CD8-positive, alpha-beta memory T cell (primary cell): ENCODE measurements at regions not wholly inside any gene's neighbourhood (a gene's known extent, or its start where the extent isn't known, plus 50 kb on each side); places are given as distances from the start of the nearest gene placed in this dataset.

Source experiments
- CTCF ChIA-PET: fragments of 350-600 bp; sonication (Branson Sonifier 250); formaldehyde crosslinking; loops from one replicate; lab custom pipeline; 2021; ENCODE audit warnings: antibody characterized with exemption; lab: Charles Lee
- POLR2A ChIA-PET: fragments of 350-600 bp; sonication (Branson Sonifier 250); formaldehyde crosslinking; loops from one replicate; lab custom pipeline; 2021; ENCODE audit warnings: antibody characterized with exemption; lab: Charles Lee
- DNase-seq, 5 donors: peaks; one replicate each; pipeline versions ENCODE4 v3.0.0 to v3.0.0-alpha.2; 2020 to 2022; ENCODE audit warnings: mixed read lengths in 1 of 5
- H3K27ac ChIP-seq: one replicate; pipeline ENCODE4 v1.7.0; 2013; ENCODE audit warnings: low read depth, mild to moderate bottlenecking, low read length, moderate library complexity
- H3K27me3 ChIP-seq: 2 replicates; pipeline ENCODE4 v1.7.0; 2013; ENCODE audit warnings: low read length, mild to moderate bottlenecking; ENCODE audit not compliant: insufficient read depth, poor library complexity, severe bottlenecking
- H3K36me3 ChIP-seq: 2 replicates; pipeline ENCODE4 v1.7.0; 2013; ENCODE audit warnings: mild to moderate bottlenecking, low read length, moderate library complexity; ENCODE audit not compliant: insufficient read depth
- H3K4me1 ChIP-seq: 2 replicates; pipeline ENCODE4 v1.7.0; 2013; ENCODE audit warnings: mild to moderate bottlenecking, low read length, moderate library complexity; ENCODE audit not compliant: insufficient read depth
- H3K4me3 ChIP-seq: 2 replicates; pipeline ENCODE4 v1.7.0; 2013; ENCODE audit warnings: mild to moderate bottlenecking, low read length
- H3K9me3 ChIP-seq: 2 replicates; pipeline ENCODE4 v1.7.0; 2013; ENCODE audit warnings: mild to moderate bottlenecking, low read length
- H3K27ac Mint-ChIP-seq, 8 donors: one replicate each; pipeline ENCODE4 v1.8.0; 2020 to 2021; ENCODE audit warnings: mixed read lengths in 8 of 8, mild to moderate bottlenecking in 6 of 8, inconsistent platforms in 3 of 8, moderate library complexity in 3 of 8
- H3K27me3 Mint-ChIP-seq, 2 donors: one replicate each; pipeline ENCODE4 v1.8.0; 2020 to 2021; ENCODE audit warnings: mixed read lengths in 2 of 2, mild to moderate bottlenecking in 1 of 2, moderate library complexity in 1 of 2
- H3K36me3 Mint-ChIP-seq, 3 donors: one replicate each; pipeline ENCODE4 v1.8.0; 2020 to 2021; ENCODE audit warnings: mixed read lengths in 3 of 3, inconsistent platforms in 1 of 3, mild to moderate bottlenecking in 1 of 3
- H3K4me1 Mint-ChIP-seq, 3 donors: one replicate each; pipeline ENCODE4 v1.8.0; 2020 to 2021; ENCODE audit warnings: mixed read lengths in 3 of 3, inconsistent platforms in 1 of 3, mild to moderate bottlenecking in 1 of 3
- H3K4me3 Mint-ChIP-seq, 7 donors: one replicate each; pipeline ENCODE4 v1.8.0; 2020 to 2021; ENCODE audit warnings: mixed read lengths in 7 of 7, mild to moderate bottlenecking in 6 of 7, moderate library complexity in 4 of 7, inconsistent platforms in 2 of 7
- H3K9me3 Mint-ChIP-seq, 5 donors: one replicate each; pipeline ENCODE4 v1.8.0; 2020 to 2022; ENCODE audit warnings: mixed read lengths in 5 of 5, mild to moderate bottlenecking in 3 of 5, moderate library complexity in 2 of 5, inconsistent platforms in 1 of 5

GRCh38 chr3:34547297-34547920 is 749.0 kb downstream of the PDCD6IP start:
- H3K27me3 Mint-ChIP-seq: no peaks in the 10 kb centered on the region
- POLR2A ChIA-PET: no interaction called here
- H3K4me3 ChIP-seq: no peak overlapping the region
- H3K27me3 ChIP-seq: no peaks in the 10 kb centered on the region
- no peak overlapping the region for H3K4me3 Mint-ChIP-seq
- CTCF ChIA-PET: no interaction called here
- H3K4me1 Mint-ChIP-seq: no peaks in the 10 kb centered on the region
- H3K27ac ChIP-seq: no peak overlapping the region
- H3K9me3 Mint-ChIP-seq: peaks cover 0 to 6% (median 3%) of the 10 kb centered on the region in 5 donors
- H3K36me3 Mint-ChIP-seq: no peaks in the 10 kb centered on the region
- H3K4me1 ChIP-seq: no peaks in the 10 kb centered on the region
- no peak overlapping the region for H3K27ac Mint-ChIP-seq
- no peak for DNase-seq
- no peaks in the 10 kb centered on the region for H3K36me3 ChIP-seq
- no peaks in the 10 kb centered on the region for H3K9me3 ChIP-seq

GRCh38 chr3:34567266-34567665 is 768.8 kb downstream of the PDCD6IP start:
- Mint-ChIP-seq H3K27me3 (no peaks in the 10 kb centered on the region), H3K4me1 (no peaks in the 10 kb centered on the region), H3K36me3 (no peaks in the 10 kb centered on the region), H3K4me3 (no peak overlapping the region), H3K9me3 (peaks cover 0 to 4% (median 2%) of the 10 kb centered on the region in 5 donors), H3K27ac (no peak overlapping the region)
- Histone ChIP-seq H3K4me3 (no peak overlapping the region), H3K27me3 (no peaks in the 10 kb centered on the region), H3K27ac (no peak overlapping the region), H3K4me1 (no peaks in the 10 kb centered on the region), H3K9me3 (no peaks in the 10 kb centered on the region), H3K36me3 (no peaks in the 10 kb centered on the region)
- CTCF ChIA-PET: no interaction called here
- no peak for DNase-seq
- POLR2A ChIA-PET: no interaction called here

GRCh38 chr3:34568766-34569165 is 770.3 kb downstream of the PDCD6IP start:
- Mint-ChIP-seq H3K27ac (no peak overlapping the region), H3K27me3 (no peaks in the 10 kb centered on the region), H3K4me3 (no peak overlapping the region), H3K36me3 (no peaks in the 10 kb centered on the region), H3K9me3 (peaks cover 0 to 4% (median 2%) of the 10 kb centered on the region in 5 donors), H3K4me1 (no peaks in the 10 kb centered on the region)
- Histone ChIP-seq H3K4me1 (no peaks in the 10 kb centered on the region), H3K4me3 (no peak overlapping the region), H3K27me3 (no peaks in the 10 kb centered on the region), H3K36me3 (no peaks in the 10 kb centered on the region), H3K9me3 (no peaks in the 10 kb centered on the region), H3K27ac (no peak overlapping the region)
- ChIA-PET CTCF (no interaction called here), POLR2A (no interaction called here)
- DNase-seq: no peak

GRCh38 chr3:34569437-34569836 is 771.0 kb downstream of the PDCD6IP start:
- Histone ChIP-seq H3K4me3 (no peak overlapping the region), H3K9me3 (no peaks in the 10 kb centered on the region), H3K27ac (no peak overlapping the region), H3K27me3 (no peaks in the 10 kb centered on the region), H3K4me1 (no peaks in the 10 kb centered on the region), H3K36me3 (no peaks in the 10 kb centered on the region)
- DNase-seq: no peak
- Mint-ChIP-seq H3K4me1 (no peaks in the 10 kb centered on the region), H3K4me3 (no peak overlapping the region), H3K27me3 (no peaks in the 10 kb centered on the region), H3K9me3 (peaks cover 0 to 4% (median 0%) of the 10 kb centered on the region in 5 donors), H3K27ac (no peak overlapping the region), H3K36me3 (no peaks in the 10 kb centered on the region)
- CTCF ChIA-PET: no interaction called here
- POLR2A ChIA-PET: no interaction called here

GRCh38 chr3:34570916-34571705 is 772.7 kb downstream of the PDCD6IP start:
- Mint-ChIP-seq H3K27me3 (no peaks in the 10 kb centered on the region), H3K4me3 (no peak overlapping the region), H3K36me3 (no peaks in the 10 kb centered on the region), H3K27ac (no peak overlapping the region), H3K9me3 (peaks cover 0 to 3% (median 0%) of the 10 kb centered on the region in 5 donors), H3K4me1 (no peaks in the 10 kb centered on the region)
- DNase-seq: no peak
- CTCF ChIA-PET: no interaction called here
- no peak overlapping the region for H3K27ac ChIP-seq
- H3K4me3 ChIP-seq: no peak overlapping the region
- POLR2A ChIA-PET: no interaction called here
- H3K27me3 ChIP-seq: no peaks in the 10 kb centered on the region
- no peaks in the 10 kb centered on the region for H3K36me3 ChIP-seq
- H3K9me3 ChIP-seq: no peaks in the 10 kb centered on the region
- H3K4me1 ChIP-seq: no peaks in the 10 kb centered on the region

- Histone ChIP-seq H3K4me1 (no peaks in the 10 kb centered on the region), H3K9me3 (no peaks in the 10 kb centered on the region), H3K27me3 (no peaks in the 10 kb centered on the region), H3K36me3 (no peaks in the 10 kb centered on the region), H3K4me3 (no peak overlapping the region), H3K27ac (no peak overlapping the region)
- Mint-ChIP-seq H3K36me3 (no peaks in the 10 kb centered on the region), H3K9me3 (peaks cover 0 to 3% (median 0%) of the 10 kb centered on the region in 5 donors), H3K27me3 (no peaks in the 10 kb centered on the region), H3K27ac (no peak overlapping the region), H3K4me1 (no peaks in the 10 kb centered on the region), H3K4me3 (no peak overlapping the region)
- POLR2A ChIA-PET: no interaction called here
- DNase-seq: no peak
- CTCF ChIA-PET: no interaction called here
Observed at GRCh38 chr3:34571714-34572113, 773.3 kb downstream of the PDCD6IP start.

GRCh38 chr3:34575776-34576175 is 777.3 kb downstream of the PDCD6IP start:
- Histone ChIP-seq H3K9me3 (no peaks in the 10 kb centered on the region), H3K27ac (no peak overlapping the region), H3K27me3 (no peaks in the 10 kb centered on the region), H3K4me3 (no peak overlapping the region), H3K36me3 (no peaks in the 10 kb centered on the region), H3K4me1 (no peaks in the 10 kb centered on the region)
- Mint-ChIP-seq H3K27ac (no peak overlapping the region), H3K36me3 (no peaks in the 10 kb centered on the region), H3K4me3 (no peak overlapping the region), H3K4me1 (no peaks in the 10 kb centered on the region), H3K27me3 (no peaks in the 10 kb centered on the region), H3K9me3 (no peaks in the 10 kb centered on the region)
- CTCF ChIA-PET: no interaction called here
- DNase-seq: no peak
- POLR2A ChIA-PET: no interaction called here

- Mint-ChIP-seq H3K27ac (no peak overlapping the region), H3K27me3 (no peaks in the 10 kb centered on the region), H3K4me3 (no peak overlapping the region), H3K36me3 (no peaks in the 10 kb centered on the region), H3K4me1 (no peaks in the 10 kb centered on the region), H3K9me3 (no peaks in the 10 kb centered on the region)
- CTCF ChIA-PET: no interaction called here
- no peak overlapping the region for H3K27ac ChIP-seq
- H3K4me3 ChIP-seq: no peak overlapping the region
- no peak for DNase-seq
- H3K9me3 ChIP-seq: no peaks in the 10 kb centered on the region
- H3K27me3 ChIP-seq: no peaks in the 10 kb centered on the region
- POLR2A ChIA-PET: no interaction called here
- H3K36me3 ChIP-seq: no peaks in the 10 kb centered on the region
- H3K4me1 ChIP-seq: no peaks in the 10 kb centered on the region
Observed at GRCh38 chr3:34582055-34582454, 783.6 kb downstream of the PDCD6IP start.
